Cardiac fibroblast (primary cell): ENCODE measurements at regions not wholly inside any gene's neighbourhood (a gene's known extent, or its start where the extent isn't known, plus 50 kb on each side); places are given as distances from the start of the nearest gene placed in this dataset.

Source experiments
- DNase-seq, 2 donors: peaks; one replicate each; pipeline versions ENCODE4 v3.0.0 to v3.0.0-alpha.2; 2010; ENCODE audit warnings: low read depth in 2 of 2
- H3K4me3 ChIP-seq, 2 donors: replicated peaks in 1 of 2; 1 replicate in 1 of 2; 2 replicates in 1 of 2; pipeline ENCODE4 v1.5.1; 2011; ENCODE audit warnings: low read depth in 2 of 2, low read length in 2 of 2, mild to moderate bottlenecking in 2 of 2, moderate library complexity in 1 of 2
- TF ChIP-seq, protein P1 (sequence below): IDR thresholded peaks from one replicate; pipeline ENCODE4 v1.5.1; 2011; ENCODE audit warnings: low read depth, mild to moderate bottlenecking, low read length, inconsistent platforms

DNA sequence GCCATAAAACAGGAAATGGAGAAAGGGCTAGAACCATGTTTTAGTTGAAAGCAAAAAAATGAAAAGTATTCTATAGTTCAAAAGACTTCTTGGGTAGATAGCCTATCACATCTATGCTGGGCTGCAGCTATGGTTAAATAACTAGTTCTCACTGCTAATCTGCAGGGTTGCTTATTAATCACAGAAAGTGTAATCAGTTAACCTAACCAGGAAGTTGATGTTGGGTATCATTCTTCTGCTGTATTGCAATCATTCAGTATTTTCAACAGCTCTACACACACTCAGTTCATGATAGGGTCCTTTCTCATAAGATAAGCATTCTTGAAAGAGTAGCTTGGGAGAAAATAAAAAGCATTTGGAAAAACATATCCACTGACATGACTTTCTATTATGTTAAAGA, 135.2 kb upstream of the TCF21 start:
- no peak for DNase-seq
- TF ChIP-seq, protein P1, sequence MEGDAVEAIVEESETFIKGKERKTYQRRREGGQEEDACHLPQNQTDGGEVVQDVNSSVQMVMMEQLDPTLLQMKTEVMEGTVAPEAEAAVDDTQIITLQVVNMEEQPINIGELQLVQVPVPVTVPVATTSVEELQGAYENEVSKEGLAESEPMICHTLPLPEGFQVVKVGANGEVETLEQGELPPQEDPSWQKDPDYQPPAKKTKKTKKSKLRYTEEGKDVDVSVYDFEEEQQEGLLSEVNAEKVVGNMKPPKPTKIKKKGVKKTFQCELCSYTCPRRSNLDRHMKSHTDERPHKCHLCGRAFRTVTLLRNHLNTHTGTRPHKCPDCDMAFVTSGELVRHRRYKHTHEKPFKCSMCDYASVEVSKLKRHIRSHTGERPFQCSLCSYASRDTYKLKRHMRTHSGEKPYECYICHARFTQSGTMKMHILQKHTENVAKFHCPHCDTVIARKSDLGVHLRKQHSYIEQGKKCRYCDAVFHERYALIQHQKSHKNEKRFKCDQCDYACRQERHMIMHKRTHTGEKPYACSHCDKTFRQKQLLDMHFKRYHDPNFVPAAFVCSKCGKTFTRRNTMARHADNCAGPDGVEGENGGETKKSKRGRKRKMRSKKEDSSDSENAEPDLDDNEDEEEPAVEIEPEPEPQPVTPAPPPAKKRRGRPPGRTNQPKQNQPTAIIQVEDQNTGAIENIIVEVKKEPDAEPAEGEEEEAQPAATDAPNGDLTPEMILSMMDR = no peak

DNA sequence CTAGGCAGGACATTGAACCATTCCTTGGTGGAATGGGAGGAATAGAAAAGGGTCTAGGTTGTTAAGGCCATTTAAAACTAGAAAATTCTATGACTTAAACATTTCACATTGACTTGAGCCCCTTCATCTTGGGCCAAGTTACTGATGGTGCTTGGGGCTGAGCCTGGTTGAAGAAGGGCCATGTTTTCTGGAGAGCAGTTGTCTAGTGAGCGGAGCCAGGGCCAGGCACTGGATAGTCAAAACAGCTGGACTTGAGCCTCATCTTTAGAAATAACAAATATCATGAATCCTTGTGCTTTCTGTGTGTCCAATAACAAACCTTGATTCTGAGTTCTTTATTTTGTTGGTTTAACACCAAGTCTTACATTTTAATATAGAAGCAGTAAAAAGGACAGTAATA, 134.6 kb upstream of the TCF21 start:
- no peak for DNase-seq
- no peak overlapping the region for H3K4me3 ChIP-seq
- TF ChIP-seq, protein P1 = no peak

More for the DNA sequence above, 135.2 kb upstream of the TCF21 start:
- no peak overlapping the region for H3K4me3 ChIP-seq

DNA sequence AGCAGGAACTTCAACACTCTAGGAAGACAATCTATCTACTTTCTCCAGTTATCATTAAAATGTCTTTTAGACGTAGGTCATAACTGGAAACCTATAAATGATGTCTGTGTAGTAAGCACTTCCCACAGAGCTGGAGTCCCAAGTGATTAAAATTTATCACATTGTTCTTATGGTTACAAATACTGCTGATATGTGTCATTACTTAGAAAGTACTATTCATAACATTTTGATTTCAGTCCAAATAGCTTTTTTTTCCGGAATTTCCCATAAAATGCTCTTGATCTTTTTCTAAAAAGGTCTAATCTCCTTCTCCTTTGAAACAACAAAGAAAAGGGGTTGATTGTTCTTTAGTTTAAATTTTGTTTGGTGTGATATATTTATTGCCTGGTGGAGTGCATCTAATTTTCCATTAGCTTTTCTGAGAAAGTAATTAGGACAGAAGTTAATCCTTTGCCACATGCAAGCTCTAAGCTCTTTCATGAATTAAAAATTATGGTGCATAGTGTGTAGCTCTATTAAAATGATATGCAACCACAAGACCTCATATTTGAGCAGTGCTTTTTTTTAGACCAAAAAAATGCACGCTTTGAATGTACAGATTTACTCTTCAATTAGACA, 132.7 kb upstream of the TCF21 start:
- TF ChIP-seq, protein P1 = no peak
- H3K4me3 ChIP-seq = no peak overlapping the region
- peak; percentile 83 to 89 for DNase-seq

DNA sequence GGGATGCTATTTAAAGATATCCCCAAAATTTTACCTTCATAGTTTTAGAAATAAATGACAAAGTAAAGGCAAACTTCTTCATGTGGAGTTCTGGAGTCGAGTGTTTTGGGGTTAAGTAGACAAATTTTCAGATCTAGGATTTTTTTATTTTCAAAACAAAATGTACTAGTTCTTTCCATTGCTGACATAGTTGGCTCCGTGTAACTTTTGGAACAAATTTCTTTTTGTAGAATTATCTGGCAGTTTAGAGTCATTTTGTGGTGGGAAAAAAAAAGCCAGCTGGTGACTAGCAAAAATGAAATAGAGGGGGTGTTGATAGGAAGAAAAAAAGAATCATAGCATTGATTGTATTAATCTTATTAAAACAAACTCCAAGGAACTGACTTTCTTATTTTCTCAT, 131.6 kb upstream of the TCF21 start:
- peak; percentile 55 to 80 for DNase-seq
- no peak overlapping the region for H3K4me3 ChIP-seq
- TF ChIP-seq, protein P1 = no peak

DNA sequence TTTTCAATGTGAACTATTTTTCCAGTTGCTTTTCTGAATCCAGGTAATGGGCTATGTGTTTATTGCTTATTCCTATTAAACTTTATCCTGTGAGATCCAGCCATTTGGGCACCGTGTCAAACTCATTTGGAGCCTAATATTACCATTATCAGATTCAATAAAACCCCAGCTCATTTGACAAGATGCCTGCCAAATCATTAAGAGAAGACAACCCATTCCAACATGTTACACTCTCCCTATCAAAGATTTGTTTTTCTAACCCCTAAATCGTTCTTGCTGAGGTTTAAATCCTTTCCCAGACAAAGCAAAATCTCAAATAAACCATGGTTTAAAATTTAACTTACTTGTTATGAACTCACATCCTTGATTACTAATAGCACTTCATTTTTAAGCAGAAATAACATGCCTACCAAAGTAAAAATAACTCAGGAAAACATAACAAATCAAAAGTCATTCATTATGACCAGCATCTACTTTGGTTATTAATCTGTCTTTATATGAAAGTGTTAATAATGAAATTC, 130.0 kb upstream of the TCF21 start:
- TF ChIP-seq, protein P1 = no peak

DNA sequence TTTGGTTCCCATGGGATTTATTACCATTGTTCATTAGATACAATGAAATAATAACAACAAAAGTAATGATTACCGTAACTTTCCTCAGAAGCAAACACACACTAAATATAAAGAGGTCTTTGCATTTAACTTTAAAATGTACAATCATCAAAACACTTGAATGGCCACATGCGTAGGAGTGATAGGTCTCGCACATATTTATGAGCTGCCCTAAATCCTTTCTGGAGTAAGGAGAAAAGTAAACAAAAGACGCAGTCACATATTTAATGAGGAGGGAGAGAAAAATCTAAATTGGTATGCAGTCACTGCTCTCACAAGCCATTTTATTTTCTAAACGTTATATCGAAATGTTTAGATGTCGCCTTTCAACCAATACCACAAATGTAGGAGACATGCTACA, 129.4 kb upstream of the TCF21 start:
- H3K4me3 ChIP-seq = no peak overlapping the region
- DNase-seq = no peak
- TF ChIP-seq, protein P1 = no peak

More for the DNA sequence above, 130.0 kb upstream of the TCF21 start:
- no peak overlapping the region for H3K4me3 ChIP-seq
- no peak for DNase-seq

DNA sequence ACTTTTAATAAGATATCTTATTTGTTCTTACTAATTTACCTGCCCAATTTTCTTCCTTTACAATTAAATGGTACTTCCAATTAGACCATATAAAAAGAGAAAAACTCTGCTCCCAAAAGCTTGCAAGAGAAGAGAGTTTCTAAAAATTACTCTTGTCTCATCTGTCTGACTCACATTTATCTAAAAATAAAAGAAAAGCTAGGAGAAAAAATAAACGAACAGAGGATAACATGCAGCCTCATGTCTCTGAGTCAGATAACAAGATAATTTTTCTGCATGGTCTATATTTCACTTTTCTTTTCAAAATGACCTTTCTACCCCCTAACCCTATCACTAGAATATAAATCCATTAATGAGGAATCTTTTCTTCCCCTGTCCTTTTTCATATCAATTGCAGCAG, 127.2 kb upstream of the TCF21 start:
- H3K4me3 ChIP-seq = no peak overlapping the region
- TF ChIP-seq, protein P1 = no peak
- DNase-seq = peak in 1 of 2 donors; percentile 68
